IMR-90 (cell line): ENCODE measurements at regions not wholly inside any gene's neighbourhood (a gene's known extent, or its start where the extent isn't known, plus 50 kb on each side); places are given as distances from the start of the nearest gene placed in this dataset.

ENCODE experiments used
- ATAC-seq: fragments of 200-7000 bp; cut with Tn5 transposase; 2 replicates; pipeline ENCODE4 v1.9.1; 2020; ENCODE audit warnings: low read depth, mild to moderate bottlenecking, moderate library complexity
- BruUV-seq: library from RNA; stranded (reverse); fragments of 400-500 nt; replicated peaks from 2 replicates; lab custom pipeline; 2021; lab: Mats Ljungman, UMichigan
- CTCF ChIA-PET: fragments of 300-600 bp; formaldehyde crosslinking; extraction: SDS; loops from one replicate; lab custom pipeline; 2021; ENCODE audit warnings: antibody characterized with exemption; lab: Yijun Ruan, JAX
- POLR2A ChIA-PET: fragments of 300-600 bp; sonication (Branson Sonifier 250); formaldehyde crosslinking; loops from one replicate; lab custom pipeline; 2022; ENCODE audit warnings: antibody characterized with exemption; ENCODE audit not compliant: unreplicated experiment; lab: Charles Lee
- DNase-seq: peaks from one replicate; pipeline ENCODE4 v3.0.0; 2013
- H2AFZ ChIP-seq: replicated peaks from 2 replicates; pipeline ENCODE3; 2013; ENCODE audit warnings: low read length, mild to moderate bottlenecking; ENCODE audit not compliant: poor library complexity
- H2AK5ac ChIP-seq: 2 replicates; pipeline ENCODE4 v1.6.1; 2013; ENCODE audit warnings: low read depth, low read length, inconsistent platforms
- H2AK9ac ChIP-seq: replicated peaks from 2 replicates; pipeline ENCODE3; 2013; ENCODE audit warnings: mild to moderate bottlenecking, low read depth, low read length, moderate library complexity; ENCODE audit not compliant: poor library complexity
- H2BK120ac ChIP-seq: 2 replicates; pipeline ENCODE4 v1.6.1; 2013; ENCODE audit warnings: low read depth, low read length, inconsistent platforms
- H2BK15ac ChIP-seq: 3 replicates; pipeline ENCODE4 v1.6.1; 2013; ENCODE audit warnings: low read depth, low read length, inconsistent platforms
- H2BK20ac ChIP-seq: 2 replicates; pipeline ENCODE4 v1.6.1; 2013; ENCODE audit warnings: low read depth, mild to moderate bottlenecking, inconsistent platforms, low read length, moderate library complexity
- H2BK5ac ChIP-seq: 2 replicates; pipeline ENCODE4 v1.6.1; 2013; ENCODE audit warnings: mild to moderate bottlenecking, low read depth, low read length, inconsistent platforms; ENCODE audit not compliant: poor library complexity, severe bottlenecking
- H3K14ac ChIP-seq: replicated peaks from 2 replicates; pipeline ENCODE4 v1.6.1; 2013; ENCODE audit warnings: low read depth, low read length, inconsistent platforms
- H3K18ac ChIP-seq: 2 replicates; pipeline ENCODE4 v1.6.1; 2013; ENCODE audit warnings: low read depth, low read length, control low read depth
- H3K23ac ChIP-seq: 2 replicates; pipeline ENCODE4 v1.6.1; 2013; ENCODE audit warnings: low read depth, low read length, inconsistent platforms
- H3K27ac ChIP-seq: 2 replicates; pipeline ENCODE4 v1.5.1; 2013; ENCODE audit warnings: mild to moderate bottlenecking, control low read depth, low read length; ENCODE audit not compliant: insufficient read depth
- H3K27me3 ChIP-seq: 2 replicates; pipeline ENCODE4 v1.6.1; 2013; ENCODE audit warnings: low read length; ENCODE audit not compliant: control insufficient read depth, insufficient read depth
- H3K36me3 ChIP-seq: 2 replicates; pipeline ENCODE4 v1.6.1; 2013; ENCODE audit warnings: low read length, mixed read lengths; ENCODE audit not compliant: control insufficient read depth, insufficient read depth
- H3K4ac ChIP-seq: 2 replicates; pipeline ENCODE4 v1.6.1; 2013; ENCODE audit warnings: low read depth, low read length, inconsistent platforms
- H3K4me1 ChIP-seq: 2 replicates; pipeline ENCODE4 v1.6.1; 2013; ENCODE audit warnings: low read length, mixed read lengths; ENCODE audit not compliant: control insufficient read depth, insufficient read depth
- H3K4me2 ChIP-seq: 2 replicates; pipeline ENCODE4 v1.6.1; 2013; ENCODE audit warnings: low read depth, mild to moderate bottlenecking, control low read depth, low read length, moderate library complexity
- H3K4me3 ChIP-seq: 2 replicates; pipeline ENCODE4 v1.5.1; 2013; ENCODE audit warnings: low read depth, mild to moderate bottlenecking, control low read depth, low read length, moderate library complexity; ENCODE audit not compliant: insufficient read depth
- H3K56ac ChIP-seq: 2 replicates; pipeline ENCODE4 v1.6.1; 2013; ENCODE audit warnings: low read length, inconsistent platforms; ENCODE audit not compliant: insufficient read depth; ENCODE audit errors: extremely low read depth
- H3K79me1 ChIP-seq, 2 experiments: 2 replicates each; pipeline ENCODE4 v1.6.1; 2013; ENCODE audit warnings: low read length in 2 of 2, inconsistent platforms in 1 of 2, low read depth in 1 of 2
- H3K9ac ChIP-seq: 2 replicates; pipeline ENCODE4 v1.6.1; 2013; ENCODE audit warnings: low read depth, low read length, control low read depth
- H3K9me1 ChIP-seq: 2 replicates; pipeline ENCODE4 v1.6.1; 2013; ENCODE audit warnings: low read length, inconsistent platforms; ENCODE audit not compliant: insufficient read depth
- H3K9me3 ChIP-seq: 2 replicates; pipeline ENCODE4 v1.6.1; 2013; ENCODE audit warnings: low read length; ENCODE audit not compliant: control insufficient read depth, insufficient read depth
- H4K20me1 ChIP-seq: 2 replicates; pipeline ENCODE4 v1.6.1; 2013; ENCODE audit warnings: low read length, inconsistent platforms; ENCODE audit not compliant: insufficient read depth
- H4K5ac ChIP-seq: 2 replicates; pipeline ENCODE4 v1.6.1; 2013; ENCODE audit warnings: mild to moderate bottlenecking, low read depth, low read length, control low read depth
- H4K8ac ChIP-seq, 2 experiments: 2 replicates each; pipeline ENCODE4 v1.6.1; 2013; ENCODE audit warnings: low read depth in 2 of 2, low read length in 2 of 2, control low read depth in 1 of 2, inconsistent platforms in 1 of 2
- H4K91ac ChIP-seq: 2 replicates; pipeline ENCODE4 v1.6.1; 2013; ENCODE audit warnings: low read depth, low read length, inconsistent platforms; ENCODE audit not compliant: insufficient read depth
- BHLHE40 ChIP-seq: fragments of 150-350 bp; IDR thresholded peaks from 2 replicates; pipeline ENCODE4 v1.6.1; 2016; ENCODE audit warnings: mild to moderate bottlenecking, low read depth, low read length
- CEBPB ChIP-seq: IDR thresholded peaks from 2 replicates; pipeline ENCODE4 v1.6.1; 2012; ENCODE audit warnings: low read depth, low read length, improper control_type of control experiment
- CHD1 ChIP-seq: IDR thresholded peaks from 2 replicates; pipeline ENCODE4 v1.6.1; 2012; ENCODE audit warnings: low read depth, low read length, improper control_type of control experiment
- FOS ChIP-seq: fragments of 150-350 bp; IDR thresholded peaks from 2 replicates; pipeline ENCODE4 v1.6.1; 2016; ENCODE audit warnings: low read depth, low read length
- MAFK ChIP-seq: IDR thresholded peaks from 2 replicates; pipeline ENCODE4 v1.6.1; 2012; ENCODE audit warnings: low read depth, low read length, improper control_type of control experiment
- MAZ ChIP-seq: IDR thresholded peaks from 2 replicates; pipeline ENCODE4 v1.6.1; 2012; ENCODE audit warnings: low read depth, mild to moderate bottlenecking, low read length, improper control_type of control experiment, moderate library complexity, borderline replicate concordance
- MXI1 ChIP-seq: IDR thresholded peaks from 2 replicates; pipeline ENCODE4 v1.6.1; 2012; ENCODE audit warnings: low read depth, mild to moderate bottlenecking, low read length, moderate library complexity, borderline replicate concordance
- NFE2L2 ChIP-seq: fragments of 150-350 bp; IDR thresholded peaks from 2 replicates; pipeline ENCODE4 v1.6.1; 2016; ENCODE audit warnings: low read depth, mild to moderate bottlenecking, low read length
- POLR2A ChIP-seq: IDR thresholded peaks from 2 replicates; pipeline ENCODE4 v1.6.1; 2012; ENCODE audit warnings: mild to moderate bottlenecking, low read depth, low read length
- RAD21 ChIP-seq: IDR thresholded peaks from 2 replicates; pipeline ENCODE4 v1.6.1; 2012; ENCODE audit warnings: low read length, improper control_type of control experiment
- RCOR1 ChIP-seq: IDR thresholded peaks from 2 replicates; pipeline ENCODE4 v1.6.1; 2012; ENCODE audit warnings: mild to moderate bottlenecking, low read length, improper control_type of control experiment; ENCODE audit not compliant: insufficient replicate concordance
- RFX5 ChIP-seq: IDR thresholded peaks from 2 replicates; pipeline ENCODE4 v1.8.0; 2012; ENCODE audit warnings: low read depth, mild to moderate bottlenecking, low read length, moderate library complexity
- SMC3 ChIP-seq: fragments of 150-350 bp; IDR thresholded peaks from 2 replicates; pipeline ENCODE4 v1.6.1; 2016; ENCODE audit warnings: low read depth, mild to moderate bottlenecking, antibody characterized with exemption, low read length, moderate library complexity
- WGBS, 2 experiments: methylation state at CpG; one replicate each; pipeline versions ENCODE4 v1.1.5 to v1.1.7; 2013; ENCODE audit warnings: missing lambda C conversion rate in 2 of 2; ENCODE audit not compliant: insufficient read length in 1 of 2; ENCODE audit errors: extremely low coverage in 2 of 2; 5-methylcytosine and 5-hydroxymethylcytosine counted together
- dilution Hi-C: fragments of 300-500 bp; cut with HindIII; formaldehyde crosslinking; loops from one replicate; pipeline ENCODE4 v1.14.3; 2018; ENCODE audit warnings: low sequenced_read_pairs; ENCODE audit not compliant: unreplicated experiment
- in situ Hi-C: fragments of 300-500 bp; cut with MboI; formaldehyde crosslinking; loops from 3 replicates; pipeline ENCODE4 v1.14.3; 2019; ENCODE audit warnings: low sequenced_read_pairs, inconsistent platforms, mixed read lengths
- intact Hi-C: fragments of 100-400 bp; cut with micrococcal nuclease; formaldehyde crosslinking; loops from 2 replicates; pipeline ENCODE4 v1.10.0; 2022
- TF ChIP-seq, protein P1 (sequence below): fragments of 150-350 bp; IDR thresholded peaks from 2 replicates; pipeline ENCODE4 v1.6.1; 2017; ENCODE audit warnings: mild to moderate bottlenecking, antibody characterized with exemption, low read length, low read depth
- TF ChIP-seq, protein P2 (sequence below): fragments of 150-350 bp; IDR thresholded peaks from 2 replicates; pipeline ENCODE4 v1.6.1; 2016; ENCODE audit warnings: low read depth, mild to moderate bottlenecking, low read length, moderate library complexity, borderline replicate concordance
- TF ChIP-seq, protein P3 (sequence below): conservative IDR thresholded peaks from 2 replicates; pipeline ENCODE4 v1.5.1; 2012; ENCODE audit warnings: mild to moderate bottlenecking, low read depth, low read length, improper control_type of control experiment

DNA sequence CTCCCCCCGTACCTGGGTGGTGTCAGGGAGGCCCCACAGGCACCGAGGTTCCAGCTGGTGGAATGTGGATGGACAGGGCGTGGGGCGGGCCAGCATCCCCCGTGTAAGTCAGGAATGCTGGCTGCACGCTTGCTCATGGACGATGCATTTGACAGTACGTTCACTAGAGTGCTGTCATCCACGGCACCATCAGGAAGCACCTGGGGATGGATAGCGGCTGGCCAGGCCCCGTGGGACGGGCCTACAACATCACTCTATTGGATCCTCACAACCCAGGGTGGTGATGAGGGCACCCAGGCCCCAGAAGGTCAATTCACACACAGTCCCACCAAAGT, 63.6 kb downstream of the INSIG1 start:
- ATAC-seq (no peak), DNase-seq (no peak)
- no TSS peak for BruUV-seq
- Histone ChIP-seq H3K36me3 (no peaks in the 10 kb centered on the region), H2AFZ (no peak overlapping the region), H4K8ac (no peak overlapping the region), H3K79me1 (no peaks in the 10 kb centered on the region), H3K27me3 (peaks cover 57% of the 10 kb centered on the region), H2BK20ac (no peak overlapping the region), H4K20me1 (no peaks in the 10 kb centered on the region), H3K4ac (no peak overlapping the region), H3K18ac (no peak overlapping the region), H2BK5ac (no peak overlapping the region), H2AK5ac (no peak overlapping the region), H3K56ac (no peak overlapping the region), H4K91ac (no peak overlapping the region), H3K9me1 (no peaks in the 10 kb centered on the region), H4K5ac (no peak overlapping the region), H3K9me3 (no peaks in the 10 kb centered on the region), H3K14ac (no peak overlapping the region), H2AK9ac (no peak overlapping the region), H3K4me1 (no peaks in the 10 kb centered on the region), H3K4me3 (no peak overlapping the region), H2BK120ac (no peak overlapping the region), H3K23ac (no peak overlapping the region), H2BK15ac (no peak overlapping the region), H3K9ac (no peak overlapping the region), H3K27ac (no peak overlapping the region), H3K4me2 (no peak overlapping the region)
- ChIA-PET POLR2A (no interaction called here), CTCF (no interaction called here)
- no CpG with 5 or more reads among the region's 12 CpGs for WGBS, 2 experiments
- intact Hi-C loops = no loop called here
- dilution Hi-C loops = no loop called here
- TF ChIP-seq MAZ (no peak), MXI1 (no peak), MAFK (no peak), POLR2A (no peak), BHLHE40 (no peak), CEBPB (no peak), RAD21 (no peak), NFE2L2 (no peak), RFX5 (no peak), RCOR1 (no peak), CHD1 (no peak), SMC3 (no peak), FOS (no peak)
- TF ChIP-seq, protein P1, sequence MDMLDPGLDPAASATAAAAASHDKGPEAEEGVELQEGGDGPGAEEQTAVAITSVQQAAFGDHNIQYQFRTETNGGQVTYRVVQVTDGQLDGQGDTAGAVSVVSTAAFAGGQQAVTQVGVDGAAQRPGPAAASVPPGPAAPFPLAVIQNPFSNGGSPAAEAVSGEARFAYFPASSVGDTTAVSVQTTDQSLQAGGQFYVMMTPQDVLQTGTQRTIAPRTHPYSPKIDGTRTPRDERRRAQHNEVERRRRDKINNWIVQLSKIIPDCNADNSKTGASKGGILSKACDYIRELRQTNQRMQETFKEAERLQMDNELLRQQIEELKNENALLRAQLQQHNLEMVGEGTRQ = no peak
- TF ChIP-seq, protein P2, sequence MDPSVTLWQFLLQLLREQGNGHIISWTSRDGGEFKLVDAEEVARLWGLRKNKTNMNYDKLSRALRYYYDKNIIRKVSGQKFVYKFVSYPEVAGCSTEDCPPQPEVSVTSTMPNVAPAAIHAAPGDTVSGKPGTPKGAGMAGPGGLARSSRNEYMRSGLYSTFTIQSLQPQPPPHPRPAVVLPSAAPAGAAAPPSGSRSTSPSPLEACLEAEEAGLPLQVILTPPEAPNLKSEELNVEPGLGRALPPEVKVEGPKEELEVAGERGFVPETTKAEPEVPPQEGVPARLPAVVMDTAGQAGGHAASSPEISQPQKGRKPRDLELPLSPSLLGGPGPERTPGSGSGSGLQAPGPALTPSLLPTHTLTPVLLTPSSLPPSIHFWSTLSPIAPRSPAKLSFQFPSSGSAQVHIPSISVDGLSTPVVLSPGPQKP = no peak
- TF ChIP-seq, protein P3, sequence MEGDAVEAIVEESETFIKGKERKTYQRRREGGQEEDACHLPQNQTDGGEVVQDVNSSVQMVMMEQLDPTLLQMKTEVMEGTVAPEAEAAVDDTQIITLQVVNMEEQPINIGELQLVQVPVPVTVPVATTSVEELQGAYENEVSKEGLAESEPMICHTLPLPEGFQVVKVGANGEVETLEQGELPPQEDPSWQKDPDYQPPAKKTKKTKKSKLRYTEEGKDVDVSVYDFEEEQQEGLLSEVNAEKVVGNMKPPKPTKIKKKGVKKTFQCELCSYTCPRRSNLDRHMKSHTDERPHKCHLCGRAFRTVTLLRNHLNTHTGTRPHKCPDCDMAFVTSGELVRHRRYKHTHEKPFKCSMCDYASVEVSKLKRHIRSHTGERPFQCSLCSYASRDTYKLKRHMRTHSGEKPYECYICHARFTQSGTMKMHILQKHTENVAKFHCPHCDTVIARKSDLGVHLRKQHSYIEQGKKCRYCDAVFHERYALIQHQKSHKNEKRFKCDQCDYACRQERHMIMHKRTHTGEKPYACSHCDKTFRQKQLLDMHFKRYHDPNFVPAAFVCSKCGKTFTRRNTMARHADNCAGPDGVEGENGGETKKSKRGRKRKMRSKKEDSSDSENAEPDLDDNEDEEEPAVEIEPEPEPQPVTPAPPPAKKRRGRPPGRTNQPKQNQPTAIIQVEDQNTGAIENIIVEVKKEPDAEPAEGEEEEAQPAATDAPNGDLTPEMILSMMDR = no peak
- in situ Hi-C loops = no loop called here
